MCF 10A (cell line): ENCODE measurements at regions not wholly inside any gene's neighbourhood (a gene's known extent, or its start where the extent isn't known, plus 50 kb on each side); places are given as distances from the start of the nearest gene placed in this dataset.
A peak's percentile ranks its signal among the peaks of the same experiment; 100 is the strongest.

ENCODE experiments used
- BruUV-seq: library from RNA; stranded (reverse); fragments of 400-500 nt; replicated peaks from 2 replicates; lab custom pipeline; 2021; lab: Mats Ljungman, UMichigan
- CTCF ChIA-PET: fragments of 300-600 bp; sonication (Branson Sonifier 250); formaldehyde crosslinking; extraction: SDS; loops from one replicate; lab custom pipeline; 2021; ENCODE audit warnings: antibody characterized with exemption, inconsistent platforms; lab: Yijun Ruan, JAX
- POLR2A ChIA-PET: fragments of 300-600, 350-650 bp; sonication (Branson Sonifier 250); formaldehyde crosslinking; extraction: SDS; loops from one replicate; lab custom pipeline; 2020; ENCODE audit warnings: antibody characterized with exemption, inconsistent platforms; lab: Yijun Ruan, JAX
- DNase-seq: peaks from one replicate; pipeline ENCODE4 v3.0.0-alpha.2; 2018; ENCODE audit not compliant: unreplicated experiment
- H3K27ac Mint-ChIP-seq: one replicate; pipeline ENCODE4 v1.8.0; 2022; ENCODE audit warnings: mild to moderate bottlenecking, low read depth, mixed read lengths; ENCODE audit not compliant: unreplicated experiment
- H3K27me3 Mint-ChIP-seq: one replicate; pipeline ENCODE4 v1.8.0; 2022; ENCODE audit warnings: mixed read lengths; ENCODE audit not compliant: insufficient read depth, unreplicated experiment
- H3K36me3 Mint-ChIP-seq: one replicate; pipeline ENCODE4 v1.8.0; 2022; ENCODE audit warnings: mild to moderate bottlenecking, moderate library complexity, mixed read lengths; ENCODE audit not compliant: insufficient read depth, unreplicated experiment
- H3K4me1 Mint-ChIP-seq: one replicate; pipeline ENCODE4 v1.8.0; 2022; ENCODE audit warnings: mixed read lengths; ENCODE audit not compliant: insufficient read depth, unreplicated experiment
- H3K4me3 Mint-ChIP-seq: one replicate; pipeline ENCODE4 v1.8.0; 2022; ENCODE audit warnings: mild to moderate bottlenecking, moderate library complexity, mixed read lengths; ENCODE audit not compliant: unreplicated experiment
- H3K9me3 Mint-ChIP-seq: one replicate; pipeline ENCODE4 v1.8.0; 2022; ENCODE audit warnings: mixed read lengths; ENCODE audit not compliant: unreplicated experiment
- CTCF ChIP-seq: fragments of 200-600 bp; IDR thresholded peaks from one replicate; pipeline ENCODE4 v1.8.0; 2022; ENCODE audit warnings: antibody characterized with exemption, mild to moderate bottlenecking; ENCODE audit not compliant: unreplicated experiment
- intact Hi-C: fragments of 100-400 bp; cut with micrococcal nuclease; formaldehyde crosslinking; loops from 2 replicates; pipeline ENCODE4 v1.14.1; 2022

- BruUV-seq: no TSS peak
- Mint-ChIP-seq H3K36me3 (no peaks in the 10 kb centered on the region), H3K4me1 (peaks cover 25% of the 10 kb centered on the region), H3K4me3 (no peak overlapping the region), H3K27me3 (no peaks in the 10 kb centered on the region), H3K27ac (peak overlapping the region; percentile 99), H3K9me3 (peaks cover 19% of the 10 kb centered on the region)
- POLR2A ChIA-PET: interaction anchor here (2.5 kb wide), 1 partner anchor 11 kb away, joined by 10 read pairs; no protein-coding TSS in a partner anchor
- DNase-seq: no peak
- TF ChIP-seq CTCF: no peak
- CTCF ChIA-PET: no interaction called here
- intact Hi-C loops: loop anchor here (5.0 kb wide), 1 partner anchor 58 kb away; no protein-coding TSS in a partner anchor
Observed at GRCh38 chrX:144790148-144790547, 457.2 kb upstream of the SPANXN1 start.

DNA sequence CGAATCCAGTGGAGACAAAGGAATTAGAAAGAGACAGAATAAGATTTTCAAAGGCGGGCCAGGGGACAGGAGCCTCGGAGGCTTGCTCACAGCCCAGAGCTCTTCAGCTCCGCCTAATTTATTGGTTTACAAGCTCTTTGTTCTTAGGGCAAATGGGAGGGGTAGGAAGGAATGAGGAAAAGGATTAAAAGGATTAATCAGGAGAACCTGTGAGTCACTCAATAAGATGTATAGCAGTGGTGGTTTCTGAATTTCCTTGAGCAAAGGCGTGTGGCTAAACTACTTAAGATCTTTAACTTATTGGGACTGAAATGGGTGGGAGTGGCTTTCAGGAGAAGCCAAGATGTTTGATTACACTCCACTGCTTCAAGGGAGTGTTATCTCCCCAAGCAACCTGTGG is 456.0 kb upstream of the SPANXN1 start:
- peak; percentile 48 for DNase-seq
- POLR2A ChIA-PET: interaction anchor here (1.2 to 2.5 kb wide), 3 partner anchors 10 to 116 kb away, joined by 3 to 10 read pairs (median 4); no protein-coding TSS in a partner anchor
- no TSS peak for BruUV-seq
- Mint-ChIP-seq H3K4me3 (peak overlapping the region; percentile 40), H3K27ac (peak overlapping the region; percentile 99), H3K4me1 (peaks cover 25% of the 10 kb centered on the region), H3K9me3 (peaks cover 19% of the 10 kb centered on the region), H3K27me3 (no peaks in the 10 kb centered on the region), H3K36me3 (no peaks in the 10 kb centered on the region)
- no peak for TF ChIP-seq CTCF
- CTCF ChIA-PET: interaction anchor here (0.6 kb wide), 1 partner anchor 251 kb away, joined by 3 read pairs; no protein-coding TSS in a partner anchor
- intact Hi-C loops: loop anchor here (5.0 kb wide), 1 partner anchor 59 kb away; no protein-coding TSS in a partner anchor

GRCh38 chrX:144798972-144799371 is 448.3 kb upstream of the SPANXN1 start:
- Mint-ChIP-seq H3K4me3 (no peak overlapping the region), H3K4me1 (peaks cover 13% of the 10 kb centered on the region), H3K9me3 (no peaks in the 10 kb centered on the region), H3K36me3 (no peaks in the 10 kb centered on the region), H3K27me3 (no peaks in the 10 kb centered on the region), H3K27ac (no peak overlapping the region)
- ChIA-PET CTCF (no interaction called here), POLR2A (interaction anchor here (0.6 to 1.9 kb wide), 3 partner anchors 9 to 149 kb away, joined by 3 to 4 read pairs (median 4); no protein-coding TSS in a partner anchor)
- intact Hi-C loops: no loop called here
- no TSS peak for BruUV-seq
- TF ChIP-seq CTCF: no peak
- no peak for DNase-seq

- H3K36me3 Mint-ChIP-seq: no peaks in the 10 kb centered on the region
- TF ChIP-seq CTCF: no peak
- H3K4me3 Mint-ChIP-seq: no peak overlapping the region
- H3K27ac Mint-ChIP-seq: peak overlapping the region; percentile 67
- CTCF ChIA-PET: interaction anchor here (0.6 to 1.5 kb wide), 3 partner anchors 9 to 98 kb away, joined by 3 to 4 read pairs (median 3); no protein-coding TSS in a partner anchor
- DNase-seq: peak; percentile 72
- POLR2A ChIA-PET: interaction anchor here (1.8 kb wide), 1 partner anchor 10 kb away, joined by 10 read pairs; no protein-coding TSS in a partner anchor
- no peaks in the 10 kb centered on the region for H3K27me3 Mint-ChIP-seq
- no peaks in the 10 kb centered on the region for H3K9me3 Mint-ChIP-seq
- intact Hi-C loops: no loop called here
- no TSS peak for BruUV-seq
- peaks cover 13% of the 10 kb centered on the region for H3K4me1 Mint-ChIP-seq
Observed at GRCh38 chrX:144801786-144802185, 445.5 kb upstream of the SPANXN1 start.
